SH-SY5Y (cell line): ENCODE measurements at regions not wholly inside any gene's neighbourhood (a gene's known extent, or its start where the extent isn't known, plus 50 kb on each side); places are given as distances from the start of the nearest gene placed in this dataset.

Source experiments
- GATA2 ChIP-seq: IDR thresholded peaks from 2 replicates; pipeline ENCODE4 v1.6.1; 2011; ENCODE audit warnings: mild to moderate bottlenecking, low read depth, low read length
- GATA3 ChIP-seq: IDR thresholded peaks from 2 replicates; pipeline ENCODE4 v1.6.1; 2011; ENCODE audit warnings: low read depth, mild to moderate bottlenecking, low read length, moderate library complexity

DNA sequence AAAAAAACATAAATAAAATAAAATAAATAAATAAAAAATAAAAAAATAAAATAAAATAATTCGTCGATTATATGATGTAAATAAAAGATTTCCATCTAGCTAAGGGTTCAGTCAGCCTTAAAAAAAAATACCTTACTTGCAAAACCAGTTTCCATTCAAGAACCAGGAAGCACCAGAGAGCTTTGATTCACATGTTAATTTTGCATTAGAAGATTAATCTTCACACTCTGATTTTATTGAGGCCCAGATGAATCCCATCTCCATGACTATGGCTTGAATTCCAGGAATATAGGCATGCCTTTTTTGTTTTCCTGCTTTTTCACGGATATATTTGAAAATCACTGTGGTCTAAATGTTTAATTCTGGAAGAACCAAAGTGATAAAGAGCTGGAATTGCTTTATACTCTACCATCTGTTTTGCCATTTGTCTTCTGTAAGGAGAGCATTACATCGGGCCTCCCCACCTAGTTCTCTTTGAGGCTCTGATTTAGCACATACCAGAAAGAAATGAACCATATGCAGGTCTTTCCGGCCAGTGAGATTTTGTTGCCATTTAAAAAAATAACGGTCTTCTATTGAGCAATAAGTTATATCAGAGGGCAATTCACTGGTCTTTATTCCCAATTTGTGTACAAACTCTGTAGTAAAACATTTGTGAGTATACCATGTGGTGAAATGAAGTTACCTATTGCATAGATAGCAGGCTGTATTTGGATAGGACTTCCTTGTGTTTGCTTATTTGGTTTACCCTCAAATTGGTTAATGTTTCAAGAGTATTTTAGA is 175.5 kb downstream of the AEBP2 start:
- TF ChIP-seq GATA3 (no peak), GATA2 (no peak)

DNA sequence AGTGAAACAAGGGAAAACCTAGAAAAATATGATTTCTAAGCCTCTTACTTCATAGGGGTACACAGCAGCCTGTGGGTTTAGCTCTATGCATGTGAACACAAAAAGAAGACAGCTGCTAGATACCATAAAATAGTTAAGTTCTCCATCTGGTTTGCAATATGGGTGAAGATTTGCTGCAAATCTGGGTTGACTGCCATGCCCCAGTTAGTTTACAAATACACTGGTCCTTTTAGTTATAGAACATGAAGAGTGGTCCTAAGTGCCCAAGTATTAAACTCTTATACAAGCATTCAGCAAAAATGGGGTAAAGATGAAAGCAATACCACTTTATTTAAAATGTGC is 176.1 kb downstream of the AEBP2 start:
- TF ChIP-seq GATA2 = no peak
- TF ChIP-seq GATA3 = no peak

DNA sequence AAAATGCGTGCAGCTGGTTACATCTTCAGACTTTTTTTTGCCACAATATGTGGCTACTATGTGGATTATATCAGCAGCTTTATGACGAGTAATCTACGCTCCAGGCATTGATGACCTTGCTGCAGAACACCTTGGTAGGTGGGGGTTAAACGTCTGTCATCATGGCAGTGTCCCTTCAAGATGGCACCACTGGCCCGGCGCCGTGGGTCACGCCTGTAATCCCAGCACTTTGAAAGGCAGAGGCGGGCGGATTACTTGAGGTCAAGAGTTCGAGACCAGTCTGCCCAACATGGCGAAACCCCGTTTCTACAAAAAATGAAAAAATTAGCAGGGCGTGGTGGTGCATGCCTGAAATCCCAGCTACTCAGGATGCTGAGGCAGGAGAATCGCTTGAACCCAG is 177.5 kb downstream of the AEBP2 start:
- TF ChIP-seq GATA3 = no peak
- no peak for TF ChIP-seq GATA2

DNA sequence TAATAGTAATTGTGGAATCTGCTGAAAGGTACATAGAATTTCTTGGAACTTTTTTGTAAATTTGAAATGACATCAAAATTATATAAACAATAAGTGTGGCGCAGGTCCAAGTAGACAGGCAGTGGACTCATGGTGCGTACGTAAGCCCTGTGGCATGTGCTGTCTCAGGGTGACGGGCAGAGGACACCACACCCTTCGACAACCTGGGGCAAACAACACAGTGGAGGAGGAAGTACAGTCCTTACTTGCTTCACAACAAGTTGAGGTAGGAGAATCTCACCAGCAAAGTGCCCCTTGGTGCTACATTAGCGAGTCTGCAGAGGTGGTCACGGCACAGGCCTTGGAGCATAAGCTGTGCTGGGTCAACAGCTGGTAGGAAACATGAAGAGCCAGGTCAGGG is 180.9 kb downstream of the AEBP2 start:
- TF ChIP-seq GATA3 (no peak), GATA2 (no peak)

DNA sequence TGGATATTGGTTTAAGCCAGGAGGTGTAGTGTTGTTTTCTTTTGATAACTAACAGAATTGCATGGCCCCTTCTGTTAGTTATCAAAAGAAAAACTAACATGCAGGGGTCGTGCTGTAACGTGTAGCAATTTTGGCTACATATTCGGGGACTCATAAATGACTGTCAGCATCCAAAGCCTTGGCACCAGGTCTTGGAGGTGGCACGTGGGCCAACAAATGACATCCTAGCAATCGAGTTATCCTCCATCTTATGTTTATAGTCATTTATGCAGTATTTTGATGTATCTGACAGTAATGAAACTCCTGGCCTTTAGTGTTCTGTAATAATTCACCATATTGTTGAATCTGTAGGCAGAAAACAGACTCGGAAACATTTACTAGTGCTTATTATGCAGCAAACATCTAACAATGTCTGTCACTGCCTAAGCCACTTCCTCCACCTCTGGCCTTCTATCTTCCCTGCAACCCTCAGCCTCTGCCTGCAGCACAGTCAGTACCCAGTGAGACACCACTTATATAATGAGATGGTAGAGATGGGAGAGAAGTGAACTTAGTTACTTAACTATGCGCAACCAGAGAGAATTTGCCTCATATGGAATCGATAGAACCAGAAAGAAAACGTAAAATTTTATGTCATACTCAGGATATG is 184.6 kb downstream of the AEBP2 start:
- no peak for TF ChIP-seq GATA3
- no peak for TF ChIP-seq GATA2

DNA sequence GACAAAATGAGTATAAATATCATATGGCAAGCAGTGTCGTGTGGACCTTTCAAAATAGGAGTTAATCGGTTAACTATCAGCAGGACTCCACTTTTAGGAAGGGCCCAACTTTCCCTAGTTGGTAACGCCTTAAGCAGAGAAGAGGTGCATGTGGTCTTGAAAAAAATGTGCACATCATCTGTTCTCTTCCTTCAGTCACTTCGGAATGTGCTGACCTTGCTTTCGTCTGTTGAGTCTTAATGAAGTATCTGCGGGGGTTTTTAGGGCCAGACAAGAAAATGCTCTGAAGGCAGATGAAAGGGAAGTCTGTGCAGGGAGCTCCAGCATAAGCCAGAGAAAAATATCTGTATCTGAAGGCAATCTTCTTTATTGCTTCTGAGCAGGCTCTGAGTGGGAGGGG is 185.2 kb downstream of the AEBP2 start:
- TF ChIP-seq GATA2 (no peak), GATA3 (no peak)

DNA sequence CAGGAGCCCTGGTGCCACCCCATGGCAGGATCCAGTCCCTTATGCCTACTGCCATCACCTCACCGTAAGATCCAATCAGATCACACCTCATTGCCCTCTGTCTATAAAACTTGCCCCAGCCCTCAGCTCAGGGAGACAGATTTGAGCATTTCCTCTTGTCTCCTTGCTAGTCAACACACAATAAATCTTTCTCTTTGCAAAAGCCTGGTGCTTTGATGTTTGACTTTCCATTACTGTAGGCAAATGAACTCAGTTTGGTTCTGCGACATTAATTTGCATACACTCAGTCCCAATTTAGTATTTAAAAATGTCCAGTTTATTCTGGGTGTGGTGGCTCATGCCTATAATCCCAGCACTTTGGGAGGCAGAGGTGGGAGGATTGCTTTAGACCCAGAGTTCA is 188.4 kb downstream of the AEBP2 start:
- TF ChIP-seq GATA2 (no peak), GATA3 (no peak)

DNA sequence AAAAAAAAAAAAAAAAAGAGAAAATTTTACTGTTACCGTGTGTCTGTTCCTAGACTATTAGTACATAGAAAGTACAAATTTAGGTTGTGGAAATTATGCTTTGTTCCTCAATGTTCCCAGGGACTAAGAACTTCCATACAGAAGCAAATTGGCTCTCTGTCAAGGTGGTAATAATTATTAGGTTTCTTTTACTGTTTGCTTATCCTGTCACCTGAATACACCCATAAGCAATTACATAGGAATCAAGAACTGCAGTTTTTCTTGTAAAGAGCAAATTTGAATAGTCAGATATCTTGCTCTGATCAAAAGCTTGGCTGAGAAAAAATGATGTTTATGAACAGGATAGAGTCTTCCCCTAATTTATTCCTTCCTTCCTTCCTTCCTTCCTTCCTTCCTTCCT is 191.2 kb downstream of the AEBP2 start:
- no peak for TF ChIP-seq GATA2
- no peak for TF ChIP-seq GATA3

DNA sequence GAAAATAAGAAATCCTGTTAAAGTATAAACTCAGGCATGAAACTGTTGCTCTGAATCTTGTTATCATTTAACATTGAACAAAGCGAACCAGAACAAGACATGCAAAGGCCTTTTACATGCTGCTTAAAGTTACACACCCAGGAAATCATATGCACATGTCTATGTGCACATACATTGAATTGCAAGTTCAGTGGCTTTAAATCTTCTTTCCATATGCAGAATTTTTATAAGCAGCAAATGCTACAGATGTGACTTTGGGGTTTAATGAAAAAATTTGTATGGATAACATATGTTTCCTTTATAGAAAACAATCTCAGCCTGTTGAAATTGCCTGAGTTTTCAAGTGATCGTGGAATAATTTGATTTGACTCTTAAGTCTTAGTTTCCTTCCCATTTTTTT is 193.9 kb downstream of the AEBP2 start:
- TF ChIP-seq GATA2 = no peak
- TF ChIP-seq GATA3 = no peak

DNA sequence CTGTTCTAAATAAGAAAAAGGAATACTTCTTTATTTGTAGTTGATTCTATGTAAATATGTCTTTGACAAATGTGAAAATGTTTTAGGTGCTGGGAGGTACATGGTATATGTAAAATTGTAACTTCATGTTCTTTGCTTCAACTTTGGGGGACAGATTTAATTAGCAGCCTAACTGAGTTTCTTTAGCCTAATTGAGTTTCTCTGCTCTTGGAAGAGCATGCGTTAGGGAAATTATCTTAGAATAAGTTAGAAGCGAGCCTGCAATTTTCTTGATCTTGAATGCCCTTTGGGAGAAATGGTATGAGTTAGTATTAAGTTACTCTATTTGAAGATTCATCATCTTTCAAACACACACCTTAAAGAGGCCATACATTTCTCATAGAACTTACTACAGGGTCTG is 194.3 kb downstream of the AEBP2 start:
- TF ChIP-seq GATA2 = no peak
- TF ChIP-seq GATA3 = no peak

DNA sequence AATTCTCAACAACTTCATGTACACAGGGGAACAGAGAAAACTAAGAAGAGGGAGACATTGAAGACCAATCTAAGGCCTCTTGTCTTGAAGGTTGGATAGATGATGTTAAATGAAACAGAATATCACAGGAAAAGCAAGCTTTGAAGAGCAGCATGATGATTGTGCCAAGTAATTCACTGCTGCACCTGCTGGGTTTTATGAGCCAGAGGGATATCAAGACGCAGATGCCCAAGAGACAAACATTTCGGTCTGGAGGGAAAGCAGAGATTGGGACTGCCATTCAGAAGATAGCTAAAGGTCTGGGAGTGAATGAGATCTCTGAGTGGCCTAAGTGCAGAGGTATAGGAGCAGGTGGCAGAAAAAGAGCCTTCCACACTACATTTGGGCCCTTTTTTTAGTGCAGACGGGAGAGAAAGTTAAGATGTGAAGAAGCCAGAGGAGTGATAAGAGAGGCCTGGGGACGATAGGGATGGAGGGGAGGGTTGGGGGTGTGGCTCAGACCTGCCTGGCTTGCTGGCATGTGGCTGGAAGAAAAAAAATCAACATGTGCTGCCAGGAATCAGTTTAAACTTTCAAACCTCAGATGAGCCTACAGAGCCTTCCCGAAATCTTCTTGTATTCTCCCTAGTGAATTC is 200.6 kb downstream of the AEBP2 start:
- TF ChIP-seq GATA2 = no peak
- TF ChIP-seq GATA3 = no peak

DNA sequence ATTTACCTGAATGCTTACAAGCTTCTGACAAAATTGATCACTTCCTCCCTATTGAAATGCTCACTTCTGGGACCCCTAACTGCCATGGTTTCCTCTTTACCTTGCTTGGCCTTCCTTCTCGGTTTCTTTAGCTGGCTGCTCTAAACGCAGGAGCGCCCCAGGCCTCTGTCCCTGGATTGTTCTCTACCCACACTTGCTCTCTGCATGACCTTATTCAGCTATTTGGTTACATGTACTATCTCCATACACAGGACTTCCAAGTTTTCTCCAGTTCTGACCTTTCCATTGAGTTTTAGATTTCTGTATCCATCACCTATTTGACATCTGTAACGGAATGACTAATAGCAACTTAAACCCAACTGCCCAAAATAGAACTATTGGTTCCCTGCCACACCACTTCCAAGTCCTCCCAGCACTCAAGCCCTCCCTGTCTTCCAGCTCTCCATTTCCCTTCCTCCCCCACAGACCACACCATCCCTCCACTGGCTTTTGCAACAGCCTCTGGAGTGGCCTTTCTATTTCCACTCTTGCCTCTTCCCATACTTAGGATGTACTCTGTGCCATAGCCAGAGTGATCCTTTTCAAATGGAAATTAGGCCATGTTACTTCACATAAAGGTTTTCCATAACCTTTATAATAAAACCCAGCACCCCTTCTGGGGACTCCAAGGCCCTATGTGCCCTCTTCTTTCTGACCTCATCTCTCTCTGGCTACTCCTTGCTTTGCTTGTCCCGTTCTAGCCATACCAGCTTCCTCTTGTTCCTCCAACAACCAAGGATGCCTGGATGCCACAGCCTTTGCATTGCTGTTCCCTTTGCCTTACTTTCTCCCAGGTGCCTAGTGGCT is 202.2 kb downstream of the AEBP2 start:
- no peak for TF ChIP-seq GATA3
- TF ChIP-seq GATA2 = no peak

DNA sequence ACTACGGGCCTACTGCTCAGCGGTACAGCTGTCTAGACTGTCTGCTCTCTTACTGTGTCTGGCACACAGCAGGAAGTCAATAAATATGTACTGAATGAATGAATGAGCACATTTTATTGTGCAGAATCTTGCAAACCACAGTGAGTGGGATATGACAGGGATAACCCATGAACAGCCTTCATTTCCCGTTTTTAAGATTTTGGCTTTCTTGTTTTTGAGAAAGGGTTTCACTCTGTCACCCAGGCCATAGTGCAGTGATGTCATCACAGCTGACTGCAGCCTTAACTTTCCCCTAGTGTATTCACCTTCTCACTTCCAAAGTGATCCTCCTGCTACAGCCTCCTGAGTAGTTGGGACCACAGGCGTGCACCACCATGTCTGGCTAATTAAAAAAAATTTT is 203.1 kb downstream of the AEBP2 start:
- TF ChIP-seq GATA2 = no peak
- no peak for TF ChIP-seq GATA3

DNA sequence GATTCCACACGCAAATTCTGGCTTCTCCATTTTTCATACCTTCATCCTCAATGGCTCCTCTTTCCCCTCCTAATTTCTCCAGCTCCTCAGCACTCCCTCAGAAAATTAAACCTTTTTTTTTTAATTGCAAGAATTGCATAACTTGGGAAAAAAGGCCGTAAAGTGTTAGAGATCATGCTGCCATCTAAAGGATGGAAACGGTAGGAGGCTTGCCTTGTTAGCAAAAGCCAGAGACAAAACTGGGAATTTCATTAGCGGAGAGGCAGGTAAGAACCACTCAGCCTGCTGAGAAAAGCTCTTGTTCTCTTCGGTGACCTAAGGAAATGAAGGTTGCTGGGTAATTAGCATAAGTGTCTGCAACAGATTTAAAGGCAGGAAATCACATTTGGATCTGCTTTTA is 204.3 kb downstream of the AEBP2 start:
- TF ChIP-seq GATA2 = no peak
- TF ChIP-seq GATA3 = no peak

DNA sequence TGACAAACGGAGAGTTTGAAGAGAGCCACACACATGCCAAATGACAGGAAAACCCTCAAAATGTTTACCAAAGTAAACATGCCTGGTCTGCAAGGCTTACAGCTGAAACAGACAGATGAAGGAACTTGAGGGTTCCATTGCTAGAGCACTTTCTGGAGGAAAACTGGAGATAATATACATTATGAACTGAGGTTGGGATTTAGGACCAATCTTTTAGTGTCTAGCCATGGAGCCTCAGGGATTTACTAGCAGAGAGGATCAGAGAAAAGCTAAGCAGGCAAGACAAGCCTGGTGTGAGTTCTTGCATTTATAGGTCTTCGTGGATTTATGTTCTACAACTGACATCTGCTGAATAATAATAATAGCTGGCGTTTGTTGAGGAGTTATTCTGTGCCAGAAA is 205.3 kb downstream of the AEBP2 start:
- TF ChIP-seq GATA2 (no peak), GATA3 (no peak)
